ENCODE measurements at regions not wholly inside any gene's neighbourhood (a gene's known extent, or its start where the extent isn't known, plus 50 kb on each side); places are given as distances from the start of the nearest gene placed in this dataset.

- no peak for TF ChIP-seq CTCF (conservative IDR thresholded peaks at IDR 0.05; ENCODE audit: low read depth, low read length)
- H3K4me3 ChIP-seq (ENCODE audit: low read length) = no peak overlapping the region
- no peak for DNase-seq (ENCODE audit: low read depth)
These were observed 218.4 kb upstream of the LMCD1 start for GRCh38 chr3:8283193-8283592.

GRCh38 chr3:8286086-8286485, 215.5 kb upstream of the LMCD1 start:
- no peak for TF ChIP-seq CTCF (conservative IDR thresholded peaks at IDR 0.05; ENCODE audit: low read depth, low read length)
- no peak for DNase-seq (ENCODE audit: low read depth)
- no peak overlapping the region for H3K4me3 ChIP-seq (ENCODE audit: low read length)

GRCh38 chr3:8286749-8287148, 214.9 kb upstream of the LMCD1 start:
- no peak overlapping the region for H3K4me3 ChIP-seq (ENCODE audit: low read length)
- no peak for DNase-seq (ENCODE audit: low read depth)
- TF ChIP-seq CTCF (conservative IDR thresholded peaks at IDR 0.05; ENCODE audit: low read depth, low read length) = no peak

- DNase-seq (ENCODE audit: low read depth) = no peak
- H3K4me3 ChIP-seq (ENCODE audit: low read length) = no peak overlapping the region
- no peak for TF ChIP-seq CTCF (conservative IDR thresholded peaks at IDR 0.05; ENCODE audit: low read depth, low read length)
These were observed 211.0 kb upstream of the LMCD1 start for GRCh38 chr3:8290611-8291010.

GRCh38 chr3:8296461-8296860, 205.2 kb upstream of the LMCD1 start:
- TF ChIP-seq CTCF (conservative IDR thresholded peaks at IDR 0.05; ENCODE audit: low read depth, low read length) = no peak
- no peak for DNase-seq (ENCODE audit: low read depth)

GRCh38 chr3:8298021-8298954, 203.3 kb upstream of the LMCD1 start:
- DNase-seq (ENCODE audit: low read depth) = no peak
- no peak for TF ChIP-seq CTCF (conservative IDR thresholded peaks at IDR 0.05; ENCODE audit: low read depth, low read length)

More at GRCh38 chr3:8296461-8296860, 205.2 kb upstream of the LMCD1 start:
- H3K4me3 ChIP-seq (ENCODE audit: low read length) = no peak overlapping the region

More at GRCh38 chr3:8298021-8298954, 203.3 kb upstream of the LMCD1 start:
- H3K4me3 ChIP-seq (ENCODE audit: low read length) = no peak overlapping the region

Data from retinal pigment epithelial cell (primary cell).